Esophagus muscularis mucosa (tissue), 3 donors: ENCODE measurements at regions not wholly inside any gene's neighbourhood (a gene's known extent, or its start where the extent isn't known, plus 50 kb on each side); places are given as distances from the start of the nearest gene placed in this dataset.

ENCODE experiments used
- CTCF ChIP-seq, 3 experiments: fragments of 200-600 bp in 2 of 3; fragments of 450-650 bp in 1 of 3; sonication (generic) in 2 of 3; IDR thresholded peaks; one replicate each; pipeline ENCODE4 v1.5.1; 2017 to 2019; ENCODE audit warnings: antibody characterized with exemption in 3 of 3, mild to moderate bottlenecking in 2 of 3, moderate library complexity in 1 of 3
- POLR2A ChIP-seq: fragments of 450-650 bp; IDR thresholded peaks from one replicate; pipeline ENCODE4 v1.6.1; 2017; ENCODE audit warnings: antibody characterized with exemption, moderate library complexity, mild to moderate bottlenecking, low read depth
- POLR2AphosphoS5 ChIP-seq, 2 donors: sonication (generic); formaldehyde crosslinking; IDR thresholded peaks; one replicate each; pipeline ENCODE4 v1.6.1; 2017; ENCODE audit warnings: antibody characterized with exemption in 2 of 2

- TF ChIP-seq POLR2A, result no peak
- no peak for TF ChIP-seq CTCF (IDR thresholded peaks at IDR 0.05)
- no peak for TF ChIP-seq POLR2AphosphoS5 (IDR thresholded peaks at IDR 0.05)
Observed at GRCh38 chr4:148800940-148801339, 358.7 kb upstream of the NR3C2 start.
